Erythroblast (primary cell): ENCODE measurements at regions not wholly inside any gene's neighbourhood (a gene's known extent, or its start where the extent isn't known, plus 50 kb on each side); places are given as distances from the start of the nearest gene placed in this dataset.

Experiments
- GATA1 ChIP-seq: IDR thresholded peaks from 2 replicates; pipeline ENCODE4 v1.6.1; 2011; ENCODE audit warnings: low read depth, mild to moderate bottlenecking, control low read depth, low read length, moderate library complexity
- POLR2A ChIP-seq: IDR thresholded peaks from 2 replicates; pipeline ENCODE4 v1.6.1; 2011; ENCODE audit warnings: mild to moderate bottlenecking, low read length

- TF ChIP-seq POLR2A, result no peak
- no peak for TF ChIP-seq GATA1
Observed at GRCh38 chr5:52731274-52732027, 56.3 kb upstream of the ITGA1 start.
